Fibroblast of villous mesenchyme (primary cell): ENCODE measurements at regions not wholly inside any gene's neighbourhood (a gene's known extent, or its start where the extent isn't known, plus 50 kb on each side); places are given as distances from the start of the nearest gene placed in this dataset.

Experiments used
- DNase-seq: peaks from one replicate; pipeline ENCODE4 v3.0.0-alpha.2; 2010; ENCODE audit warnings: low read depth
- H3K4me3 ChIP-seq: 2 replicates; pipeline ENCODE4 v1.5.1; 2011; ENCODE audit warnings: low read depth, mild to moderate bottlenecking, low read length
- CTCF ChIP-seq: IDR thresholded peaks from 2 replicates; pipeline ENCODE4 v1.5.1; 2012; ENCODE audit warnings: low read depth, mild to moderate bottlenecking, low read length; ENCODE audit not compliant: insufficient read depth

GRCh38 chr4:19689511-19689910 lies 562.2 kb upstream of the SLIT2 start:
- peak; percentile 41 for DNase-seq
- no peak for TF ChIP-seq CTCF
- H3K4me3 ChIP-seq: no peak overlapping the region

- no peak for TF ChIP-seq CTCF
- no peak for DNase-seq
- no peak overlapping the region for H3K4me3 ChIP-seq
These were observed 565.2 kb upstream of the SLIT2 start for GRCh38 chr4:19686456-19686855.

- no peak for TF ChIP-seq CTCF
- no peak overlapping the region for H3K4me3 ChIP-seq
These were observed 567.6 kb upstream of the SLIT2 start for GRCh38 chr4:19684084-19684483.

GRCh38 chr4:19683426-19683825 lies 568.3 kb upstream of the SLIT2 start:
- TF ChIP-seq CTCF: no peak
- no peak overlapping the region for H3K4me3 ChIP-seq
- DNase-seq: no peak

More at GRCh38 chr4:19684084-19684483, 567.6 kb upstream of the SLIT2 start:
- peak; percentile 64 for DNase-seq

- no peak for DNase-seq
- no peak overlapping the region for H3K4me3 ChIP-seq
- TF ChIP-seq CTCF: no peak
These were observed 574.5 kb upstream of the SLIT2 start for GRCh38 chr4:19677211-19677610.

- DNase-seq: peak; percentile 21
- TF ChIP-seq CTCF: no peak
- H3K4me3 ChIP-seq: no peak overlapping the region
These were observed 576.4 kb upstream of the SLIT2 start for GRCh38 chr4:19675172-19675811.

GRCh38 chr4:19659101-19659500 lies 592.6 kb upstream of the SLIT2 start:
- no peak for TF ChIP-seq CTCF
- no peak overlapping the region for H3K4me3 ChIP-seq
- DNase-seq: peak; percentile 19
